Left renal cortex interstitium (tissue), 4 donors: ENCODE measurements at regions not wholly inside any gene's neighbourhood (a gene's known extent, or its start where the extent isn't known, plus 50 kb on each side); places are given as distances from the start of the nearest gene placed in this dataset.

Experiments
- DNase-seq, 4 donors: peaks; one replicate each; pipeline ENCODE4 v3.0.0-alpha.2; 2013; ENCODE audit warnings: low read depth in 4 of 4, low spot score in 2 of 4, missing footprints in 1 of 4

- no peak for DNase-seq
These were observed 178.8 kb upstream of the DDHD1 start for GRCh38 chr14:53331921-53332320.

GRCh38 chr14:53331247-53331646 is 178.1 kb upstream of the DDHD1 start:
- no peak for DNase-seq

GRCh38 chr14:53330441-53330840 is 177.3 kb upstream of the DDHD1 start:
- DNase-seq: no peak

GRCh38 chr14:53328841-53329240 is 175.7 kb upstream of the DDHD1 start:
- no peak for DNase-seq

GRCh38 chr14:53327716-53328115 is 174.6 kb upstream of the DDHD1 start:
- DNase-seq: no peak

- peak in 1 of 4 donors; percentile 21 for DNase-seq
These were observed 172.2 kb upstream of the DDHD1 start for GRCh38 chr14:53325176-53325806.

GRCh38 chr14:53316504-53316903 is 163.4 kb upstream of the DDHD1 start:
- DNase-seq: no peak

GRCh38 chr14:53310412-53310811 is 157.3 kb upstream of the DDHD1 start:
- no peak for DNase-seq

GRCh38 chr14:53306911-53307310 is 153.8 kb upstream of the DDHD1 start:
- peak in 3 of 4 donors; percentile 36 to 48 (median 40) for DNase-seq

GRCh38 chr14:53306267-53306721 is 153.2 kb upstream of the DDHD1 start:
- DNase-seq: peak; percentile 75 to 85 (median 81)

GRCh38 chr14:53304726-53305381 is 151.7 kb upstream of the DDHD1 start:
- no peak for DNase-seq

GRCh38 chr14:53295985-53296582 is 143.0 kb upstream of the DDHD1 start:
- DNase-seq: peak in 1 of 4 donors; percentile 16

GRCh38 chr14:53295372-53295771 is 142.2 kb upstream of the DDHD1 start:
- no peak for DNase-seq

GRCh38 chr14:53286301-53286700 is 133.2 kb upstream of the DDHD1 start:
- DNase-seq: no peak

GRCh38 chr14:53285821-53286220 is 132.7 kb upstream of the DDHD1 start:
- no peak for DNase-seq

- no peak for DNase-seq
These were observed 131.9 kb upstream of the DDHD1 start for GRCh38 chr14:53285064-53285463.

- DNase-seq: no peak
These were observed 125.7 kb upstream of the DDHD1 start for GRCh38 chr14:53278602-53279506.

- DNase-seq: peak in 3 of 4 donors; percentile 19 to 36 (median 35)
These were observed 120.5 kb upstream of the DDHD1 start for GRCh38 chr14:53273671-53274072.

GRCh38 chr14:53265025-53265424 is 111.9 kb upstream of the DDHD1 start:
- no peak for DNase-seq

- DNase-seq: no peak
These were observed 107.8 kb upstream of the DDHD1 start for GRCh38 chr14:53260928-53261327.

GRCh38 chr14:53260286-53260685 is 107.2 kb upstream of the DDHD1 start:
- no peak for DNase-seq
